HuH-7 (cell line): ENCODE measurements at regions not wholly inside any gene's neighbourhood (a gene's known extent, or its start where the extent isn't known, plus 50 kb on each side); places are given as distances from the start of the nearest gene placed in this dataset.
"Not testable (repeated sequence)": the region's sequence is repeated elsewhere in the genome, so short reads cannot be mapped to it uniquely, and the experiment has no call there.

ENCODE experiments used
- DNase-seq: peaks from one replicate; pipeline ENCODE4 v3.0.0; 2011; ENCODE audit warnings: low spot score

- DNase-seq = no peak
These were observed 122.7 kb upstream of the IGF1R start for GRCh38 chr15:98525661-98526001.

GRCh38 chr15:98526094-98526493 lies 122.2 kb upstream of the IGF1R start:
- DNase-seq = no peak

GRCh38 chr15:98528046-98528725 lies 120.2 kb upstream of the IGF1R start:
- no peak for DNase-seq

- DNase-seq = no peak
These were observed 118.9 kb upstream of the IGF1R start for GRCh38 chr15:98529205-98530145.

GRCh38 chr15:98530570-98530969 lies 117.8 kb upstream of the IGF1R start:
- no peak for DNase-seq

- no peak for DNase-seq
These were observed 116.3 kb upstream of the IGF1R start for GRCh38 chr15:98532063-98532462.

- DNase-seq = no peak
These were observed 111.4 kb upstream of the IGF1R start for GRCh38 chr15:98536976-98537375.

GRCh38 chr15:98537516-98538060 lies 110.8 kb upstream of the IGF1R start:
- DNase-seq = no peak

- DNase-seq = no peak
These were observed 106.8 kb upstream of the IGF1R start for GRCh38 chr15:98541519-98541918.

GRCh38 chr15:98543237-98543636 lies 105.1 kb upstream of the IGF1R start:
- DNase-seq = no peak

- DNase-seq = no peak
These were observed 102.0 kb upstream of the IGF1R start for GRCh38 chr15:98546329-98546728.

GRCh38 chr15:98547275-98547674 lies 101.1 kb upstream of the IGF1R start:
- DNase-seq = no peak

GRCh38 chr15:98547741-98548138 lies 100.6 kb upstream of the IGF1R start:
- DNase-seq = no peak

- DNase-seq = no peak
These were observed 100.0 kb upstream of the IGF1R start for GRCh38 chr15:98548139-98548971.

GRCh38 chr15:98549003-98549402 lies 99.3 kb upstream of the IGF1R start:
- DNase-seq = no peak

- DNase-seq = no peak
These were observed 98.6 kb upstream of the IGF1R start for GRCh38 chr15:98549741-98550140.

GRCh38 chr15:98550363-98550762 lies 98.0 kb upstream of the IGF1R start:
- not testable (repeated sequence) for DNase-seq

GRCh38 chr15:98551936-98552562 lies 96.3 kb upstream of the IGF1R start:
- no peak for DNase-seq

- peak; percentile 43 for DNase-seq
These were observed 93.8 kb upstream of the IGF1R start for GRCh38 chr15:98554272-98555172.

GRCh38 chr15:98555173-98555515 lies 93.2 kb upstream of the IGF1R start:
- DNase-seq = no peak

- DNase-seq = no peak
These were observed 92.0 kb upstream of the IGF1R start for GRCh38 chr15:98556321-98556720.
